Erythroblast (primary cell): ENCODE measurements at regions not wholly inside any gene's neighbourhood (a gene's known extent, or its start where the extent isn't known, plus 50 kb on each side); places are given as distances from the start of the nearest gene placed in this dataset.

ENCODE experiments used
- GATA1 ChIP-seq: IDR thresholded peaks from 2 replicates; pipeline ENCODE4 v1.6.1; 2011; ENCODE audit warnings: low read depth, mild to moderate bottlenecking, control low read depth, low read length, moderate library complexity
- POLR2A ChIP-seq: IDR thresholded peaks from 2 replicates; pipeline ENCODE4 v1.6.1; 2011; ENCODE audit warnings: mild to moderate bottlenecking, low read length

- TF ChIP-seq POLR2A, result no peak
- no peak for TF ChIP-seq GATA1
These were observed 147.6 kb upstream of the FGF16 start for GRCh38 chrX:77299549-77299948.
